ENCODE measurements at regions not wholly inside any gene's neighbourhood (a gene's known extent, or its start where the extent isn't known, plus 50 kb on each side); places are given as distances from the start of the nearest gene placed in this dataset.

- H3K27me3 Mint-ChIP-seq = no peaks in the 10 kb centered on the region
- Histone ChIP-seq H3K4me1 (ENCODE audit: control insufficient read depth in 2 of 2, insufficient read depth in 2 of 2, low read length in 2 of 2) (no peaks in the 10 kb centered on the region), H3K27me3 (replicated peaks in 1 of 4; ENCODE audit: control extremely low read depth in 1 of 4, control insufficient read depth in 3 of 4, insufficient read depth in 4 of 4, low read length in 3 of 4) (no peaks in the 10 kb centered on the region), H4K20me1 (ENCODE audit: control insufficient read depth, insufficient read depth, low read length, poor library complexity, severe bottlenecking) (no peaks in the 10 kb centered on the region), H3K4me3 (ENCODE audit: control extremely low read depth in 1 of 5, extremely low read depth in 1 of 5, insufficient read depth in 1 of 5, low read depth in 2 of 5, low read length in 4 of 5) (no peak overlapping the region), H3K9me3 (ENCODE audit: control extremely low read depth in 1 of 3, control insufficient read depth in 2 of 3, insufficient read depth in 1 of 3, low read length in 2 of 3) (peaks cover 0 to 1% (median 0%) of the 10 kb centered on the region in 3 donors), H3K79me2 (ENCODE audit: control insufficient read depth, insufficient read depth, low read length) (no peaks in the 10 kb centered on the region), H2AFZ (ENCODE audit: insufficient read depth, low read depth, low read length, poor library complexity, severe bottlenecking) (no peak overlapping the region), H3K4me2 (replicated peaks; ENCODE audit: low read depth, low read length, poor library complexity, severe bottlenecking) (no peak overlapping the region), H3K36me3 (replicated peaks in 1 of 2; ENCODE audit: control extremely low read depth in 1 of 2, control insufficient read depth in 1 of 2, extremely low read depth in 1 of 2, insufficient read depth in 2 of 2, low read length in 1 of 2) (no peaks in the 10 kb centered on the region), H3K9ac (ENCODE audit: low read length) (no peak overlapping the region), H3K27ac (ENCODE audit: low read length in 2 of 2) (no peak overlapping the region)
- CTCF ChIA-PET = no interaction called here
- H3K9me3 Mint-ChIP-seq (ENCODE audit: insufficient read depth) = peaks cover 7% of the 10 kb centered on the region
- intact Hi-C loops (cut with micrococcal nuclease) = no loop called here
- 67% methylated on average over 1 of the region's 1 CpG for WGBS (ENCODE audit: insufficient coverage)
- DNase-seq (no peak), ATAC-seq (ENCODE audit: low read depth) (no peak)
- TF ChIP-seq, protein P1, sequence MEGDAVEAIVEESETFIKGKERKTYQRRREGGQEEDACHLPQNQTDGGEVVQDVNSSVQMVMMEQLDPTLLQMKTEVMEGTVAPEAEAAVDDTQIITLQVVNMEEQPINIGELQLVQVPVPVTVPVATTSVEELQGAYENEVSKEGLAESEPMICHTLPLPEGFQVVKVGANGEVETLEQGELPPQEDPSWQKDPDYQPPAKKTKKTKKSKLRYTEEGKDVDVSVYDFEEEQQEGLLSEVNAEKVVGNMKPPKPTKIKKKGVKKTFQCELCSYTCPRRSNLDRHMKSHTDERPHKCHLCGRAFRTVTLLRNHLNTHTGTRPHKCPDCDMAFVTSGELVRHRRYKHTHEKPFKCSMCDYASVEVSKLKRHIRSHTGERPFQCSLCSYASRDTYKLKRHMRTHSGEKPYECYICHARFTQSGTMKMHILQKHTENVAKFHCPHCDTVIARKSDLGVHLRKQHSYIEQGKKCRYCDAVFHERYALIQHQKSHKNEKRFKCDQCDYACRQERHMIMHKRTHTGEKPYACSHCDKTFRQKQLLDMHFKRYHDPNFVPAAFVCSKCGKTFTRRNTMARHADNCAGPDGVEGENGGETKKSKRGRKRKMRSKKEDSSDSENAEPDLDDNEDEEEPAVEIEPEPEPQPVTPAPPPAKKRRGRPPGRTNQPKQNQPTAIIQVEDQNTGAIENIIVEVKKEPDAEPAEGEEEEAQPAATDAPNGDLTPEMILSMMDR (IDR thresholded peaks at IDR 0.05) = no peak
- no peak for TF ChIP-seq EZH2 (IDR thresholded peaks at IDR 0.05; ENCODE audit: borderline replicate concordance, insufficient read depth, low read depth, low read length, poor library complexity, severe bottlenecking)
- H3K4me3 Mint-ChIP-seq = no peak overlapping the region
- no peaks in the 10 kb centered on the region for H3K4me1 Mint-ChIP-seq
- POLR2A ChIA-PET = no interaction called here
- no peak overlapping the region for H3K27ac Mint-ChIP-seq
These were observed 444.7 kb upstream of the CNTN3 start for GRCh38 chr3:75059120-75059519.

DNA sequence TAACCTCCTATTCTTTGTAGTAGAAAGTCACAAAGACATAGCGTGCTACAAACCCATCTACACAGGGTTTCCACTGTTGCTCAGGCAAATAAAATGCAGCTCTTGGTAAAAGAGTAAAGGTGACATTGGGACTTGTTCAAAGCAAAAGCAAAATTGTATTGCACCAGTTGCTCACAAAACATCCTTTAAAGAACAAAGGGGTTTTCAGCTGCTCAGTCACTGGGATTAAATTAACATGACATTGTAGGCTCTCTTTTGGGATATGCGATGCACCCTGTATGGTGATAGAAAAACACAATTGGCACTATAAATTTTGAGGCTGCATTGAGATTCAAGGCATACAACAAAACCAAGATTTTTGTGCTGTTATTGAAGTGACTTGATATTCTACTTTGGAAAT, 447.3 kb upstream of the CNTN3 start:
- Histone ChIP-seq H3K36me3 (replicated peaks in 1 of 2; ENCODE audit: control extremely low read depth in 1 of 2, control insufficient read depth in 1 of 2, extremely low read depth in 1 of 2, insufficient read depth in 2 of 2, low read length in 1 of 2) (no peaks in the 10 kb centered on the region), H3K4me1 (ENCODE audit: control insufficient read depth in 2 of 2, insufficient read depth in 2 of 2, low read length in 2 of 2) (no peaks in the 10 kb centered on the region), H2AFZ (ENCODE audit: insufficient read depth, low read depth, low read length, poor library complexity, severe bottlenecking) (no peak overlapping the region), H3K79me2 (ENCODE audit: control insufficient read depth, insufficient read depth, low read length) (no peaks in the 10 kb centered on the region), H3K4me3 (ENCODE audit: control extremely low read depth in 1 of 5, extremely low read depth in 1 of 5, insufficient read depth in 1 of 5, low read depth in 2 of 5, low read length in 4 of 5) (no peak overlapping the region), H4K20me1 (ENCODE audit: control insufficient read depth, insufficient read depth, low read length, poor library complexity, severe bottlenecking) (no peaks in the 10 kb centered on the region), H3K9ac (ENCODE audit: low read length) (no peak overlapping the region), H3K27ac (ENCODE audit: low read length in 2 of 2) (no peak overlapping the region), H3K4me2 (replicated peaks; ENCODE audit: low read depth, low read length, poor library complexity, severe bottlenecking) (no peak overlapping the region), H3K27me3 (replicated peaks in 1 of 4; ENCODE audit: control extremely low read depth in 1 of 4, control insufficient read depth in 3 of 4, insufficient read depth in 4 of 4, low read length in 3 of 4) (no peaks in the 10 kb centered on the region), H3K9me3 (ENCODE audit: control extremely low read depth in 1 of 3, control insufficient read depth in 2 of 3, insufficient read depth in 1 of 3, low read length in 2 of 3) (no peaks in the 10 kb centered on the region)
- Mint-ChIP-seq H3K4me1 (no peaks in the 10 kb centered on the region), H3K4me3 (no peak overlapping the region), H3K9me3 (ENCODE audit: insufficient read depth) (peaks cover 2% of the 10 kb centered on the region), H3K27me3 (no peaks in the 10 kb centered on the region), H3K27ac (no peak overlapping the region)
- no peak for ATAC-seq (ENCODE audit: low read depth)
- DNase-seq = no peak
- whole genome bisulfite sequencing (ENCODE audit: insufficient coverage) = no CpG with 5 or more reads among the region's 2 CpGs
- TF ChIP-seq EZH2 (IDR thresholded peaks at IDR 0.05; ENCODE audit: borderline replicate concordance, insufficient read depth, low read depth, low read length, poor library complexity, severe bottlenecking) = no peak
- TF ChIP-seq, protein P1 (IDR thresholded peaks at IDR 0.05) = no peak
- intact Hi-C loops (cut with micrococcal nuclease) = no loop called here
- POLR2A ChIA-PET = no interaction called here
- CTCF ChIA-PET = no interaction called here
